ENCODE measurements at regions not wholly inside any gene's neighbourhood (a gene's known extent, or its start where the extent isn't known, plus 50 kb on each side); places are given as distances from the start of the nearest gene placed in this dataset.

DNA sequence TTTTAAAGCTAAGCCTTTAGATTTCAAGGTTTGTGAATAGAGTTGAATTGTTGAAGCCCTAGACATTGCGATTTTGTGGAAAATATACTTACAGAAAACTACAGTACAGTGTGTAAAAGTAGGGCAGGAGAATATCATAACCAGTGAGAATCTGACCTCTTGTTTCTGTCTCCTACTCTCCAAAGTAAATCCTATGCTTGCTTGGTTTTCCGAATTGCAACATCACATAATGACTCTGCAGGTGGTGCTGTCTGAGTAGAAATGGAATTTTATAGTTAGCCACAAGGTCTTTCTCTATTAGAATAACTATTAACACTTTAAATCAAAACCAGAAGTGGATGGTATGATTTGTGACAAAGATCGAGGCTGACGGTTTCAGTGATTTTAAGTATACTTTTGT, 505.6 kb downstream of the RAPGEF2 start:
- no TSS peak for BruUV-seq (replicated peaks)
- no peak for TF ChIP-seq RCOR1 (conservative IDR thresholded peaks at IDR 0.05; ENCODE audit: low read depth, low read length)
- no peak for TF ChIP-seq ZZZ3 (IDR thresholded peaks at IDR 0.05; ENCODE audit: control insufficient read depth, insufficient read length, low read depth)
- TF ChIP-seq HCFC1 (IDR thresholded peaks at IDR 0.05; ENCODE audit: low read length) = no peak
- TF ChIP-seq RB1 (IDR thresholded peaks at IDR 0.05; ENCODE audit: borderline replicate concordance) = no peak
- TF ChIP-seq JUNB (IDR thresholded peaks at IDR 0.05) = no peak
- TF ChIP-seq POLR2AphosphoS2 (IDR thresholded peaks at IDR 0.05; ENCODE audit: low read depth, low read length) = no peak
- TF ChIP-seq POLR2A (IDR thresholded peaks at IDR 0.05; ENCODE audit: low read depth, low read length) = no peak
- TF ChIP-seq EP300 (IDR thresholded peaks at IDR 0.05; ENCODE audit: borderline replicate concordance in 1 of 2, control insufficient read depth in 1 of 2, low read depth in 2 of 2, low read length in 2 of 2) = no peak
- RAD21 ChIA-PET (ENCODE audit: unreplicated experiment) = no interaction called here
- Histone ChIP-seq H3K9me3 (replicated peaks; ENCODE audit: control insufficient read depth, insufficient read depth, low read length) (no peaks in the 10 kb centered on the region), H4K20me1 (ENCODE audit: control insufficient read depth, insufficient read depth) (no peaks in the 10 kb centered on the region), H3K4me3 (no peak overlapping the region), H3K27me3 (replicated peaks in 1 of 2; ENCODE audit: control insufficient read depth in 2 of 2, insufficient read depth in 2 of 2, low read length in 1 of 2) (no peaks in the 10 kb centered on the region), H3K4me2 (ENCODE audit: control insufficient read depth, insufficient read depth) (no peak overlapping the region), H3K36me3 (ENCODE audit: control insufficient read depth in 2 of 2, insufficient read depth in 2 of 2, low read length in 1 of 2) (no peaks in the 10 kb centered on the region), H3K9ac (ENCODE audit: control insufficient read depth, insufficient read depth, low read length) (no peak overlapping the region), H3K27ac (ENCODE audit: control insufficient read depth, insufficient read depth) (no peak overlapping the region), H2AFZ (ENCODE audit: control insufficient read depth, low read depth, low read length) (no peak overlapping the region), H3K4me1 (ENCODE audit: control insufficient read depth, insufficient read depth, low read length) (no peaks in the 10 kb centered on the region), H3K79me2 (ENCODE audit: control insufficient read depth, insufficient read depth, low read length) (no peaks in the 10 kb centered on the region)
- POLR2A ChIA-PET = no interaction called here
- CTCF ChIA-PET = no interaction called here
- ATAC-seq = no peak
- 3% methylated on average over 4 of the region's 4 CpGs for WGBS (ENCODE audit: insufficient coverage, insufficient replicate concordance, low lambda C conversion rate, missing lambda C conversion rate)
- no peak for DNase-seq (ENCODE audit: low read depth, low spot score)
- in situ Hi-C loops (cut with MboI) = no loop called here
- intact Hi-C loops (cut with micrococcal nuclease; ENCODE audit: unreplicated experiment) = no loop called here
- FAIRE-seq = no peak
- SMC1A ChIA-PET (ENCODE audit: uncharacterized antibody, unreplicated experiment) = no interaction called here

DNA sequence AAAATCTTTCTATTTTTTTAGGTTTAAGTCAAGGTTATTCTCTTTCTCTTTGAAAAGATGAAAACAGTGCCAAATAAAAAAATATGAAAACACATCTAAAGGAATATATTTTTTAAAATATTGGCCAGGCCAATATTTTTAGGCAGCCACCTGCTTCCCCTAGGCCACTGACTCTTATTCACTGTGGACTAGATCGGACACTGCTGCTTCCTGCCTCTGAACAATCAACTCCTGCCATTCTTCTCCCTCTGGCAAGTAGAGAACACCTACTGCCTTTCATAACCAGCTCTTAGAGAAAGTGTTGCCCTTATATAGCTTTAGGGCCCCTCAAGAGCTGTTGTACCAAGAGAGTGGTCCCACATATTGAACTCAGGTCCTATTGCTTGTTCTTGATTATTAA, 529.2 kb downstream of the RAPGEF2 start:
- Histone ChIP-seq H3K4me1 (ENCODE audit: control insufficient read depth, insufficient read depth, low read length) (no peaks in the 10 kb centered on the region), H3K4me2 (ENCODE audit: control insufficient read depth, insufficient read depth) (no peak overlapping the region), H3K9me3 (replicated peaks; ENCODE audit: control insufficient read depth, insufficient read depth, low read length) (no peaks in the 10 kb centered on the region), H3K36me3 (ENCODE audit: control insufficient read depth in 2 of 2, insufficient read depth in 2 of 2, low read length in 1 of 2) (no peaks in the 10 kb centered on the region), H3K27ac (ENCODE audit: control insufficient read depth, insufficient read depth) (no peak overlapping the region), H3K79me2 (ENCODE audit: control insufficient read depth, insufficient read depth, low read length) (no peaks in the 10 kb centered on the region), H3K4me3 (no peak overlapping the region), H2AFZ (ENCODE audit: control insufficient read depth, low read depth, low read length) (no peak overlapping the region), H3K9ac (ENCODE audit: control insufficient read depth, insufficient read depth, low read length) (no peak overlapping the region), H4K20me1 (ENCODE audit: control insufficient read depth, insufficient read depth) (no peaks in the 10 kb centered on the region), H3K27me3 (replicated peaks in 1 of 2; ENCODE audit: control insufficient read depth in 2 of 2, insufficient read depth in 2 of 2, low read length in 1 of 2) (no peaks in the 10 kb centered on the region)
- no peak for ATAC-seq
- no peak for DNase-seq (ENCODE audit: low read depth, low spot score)
- SMC1A ChIA-PET (ENCODE audit: uncharacterized antibody, unreplicated experiment) = no interaction called here
- intact Hi-C loops (cut with micrococcal nuclease; ENCODE audit: unreplicated experiment) (no loop called here), in situ Hi-C loops (cut with MboI) (no loop called here)
- RAD21 ChIA-PET (ENCODE audit: unreplicated experiment) = no interaction called here
- no TSS peak for BruUV-seq (replicated peaks)
- no peak for FAIRE-seq
- CTCF ChIA-PET = no interaction called here
- 0% methylated on average over 1 of the region's 1 CpG for WGBS (ENCODE audit: insufficient coverage, insufficient replicate concordance, low lambda C conversion rate, missing lambda C conversion rate)
- POLR2A ChIA-PET = no interaction called here
- TF ChIP-seq HDGF (IDR thresholded peaks at IDR 0.05) (no peak), CBX3 (IDR thresholded peaks at IDR 0.05; ENCODE audit: borderline replicate concordance, low read depth) (no peak), EP300 (IDR thresholded peaks at IDR 0.05; ENCODE audit: borderline replicate concordance in 1 of 2, control insufficient read depth in 1 of 2, low read depth in 2 of 2, low read length in 2 of 2) (no peak)
- TF ChIP-seq, protein P1, sequence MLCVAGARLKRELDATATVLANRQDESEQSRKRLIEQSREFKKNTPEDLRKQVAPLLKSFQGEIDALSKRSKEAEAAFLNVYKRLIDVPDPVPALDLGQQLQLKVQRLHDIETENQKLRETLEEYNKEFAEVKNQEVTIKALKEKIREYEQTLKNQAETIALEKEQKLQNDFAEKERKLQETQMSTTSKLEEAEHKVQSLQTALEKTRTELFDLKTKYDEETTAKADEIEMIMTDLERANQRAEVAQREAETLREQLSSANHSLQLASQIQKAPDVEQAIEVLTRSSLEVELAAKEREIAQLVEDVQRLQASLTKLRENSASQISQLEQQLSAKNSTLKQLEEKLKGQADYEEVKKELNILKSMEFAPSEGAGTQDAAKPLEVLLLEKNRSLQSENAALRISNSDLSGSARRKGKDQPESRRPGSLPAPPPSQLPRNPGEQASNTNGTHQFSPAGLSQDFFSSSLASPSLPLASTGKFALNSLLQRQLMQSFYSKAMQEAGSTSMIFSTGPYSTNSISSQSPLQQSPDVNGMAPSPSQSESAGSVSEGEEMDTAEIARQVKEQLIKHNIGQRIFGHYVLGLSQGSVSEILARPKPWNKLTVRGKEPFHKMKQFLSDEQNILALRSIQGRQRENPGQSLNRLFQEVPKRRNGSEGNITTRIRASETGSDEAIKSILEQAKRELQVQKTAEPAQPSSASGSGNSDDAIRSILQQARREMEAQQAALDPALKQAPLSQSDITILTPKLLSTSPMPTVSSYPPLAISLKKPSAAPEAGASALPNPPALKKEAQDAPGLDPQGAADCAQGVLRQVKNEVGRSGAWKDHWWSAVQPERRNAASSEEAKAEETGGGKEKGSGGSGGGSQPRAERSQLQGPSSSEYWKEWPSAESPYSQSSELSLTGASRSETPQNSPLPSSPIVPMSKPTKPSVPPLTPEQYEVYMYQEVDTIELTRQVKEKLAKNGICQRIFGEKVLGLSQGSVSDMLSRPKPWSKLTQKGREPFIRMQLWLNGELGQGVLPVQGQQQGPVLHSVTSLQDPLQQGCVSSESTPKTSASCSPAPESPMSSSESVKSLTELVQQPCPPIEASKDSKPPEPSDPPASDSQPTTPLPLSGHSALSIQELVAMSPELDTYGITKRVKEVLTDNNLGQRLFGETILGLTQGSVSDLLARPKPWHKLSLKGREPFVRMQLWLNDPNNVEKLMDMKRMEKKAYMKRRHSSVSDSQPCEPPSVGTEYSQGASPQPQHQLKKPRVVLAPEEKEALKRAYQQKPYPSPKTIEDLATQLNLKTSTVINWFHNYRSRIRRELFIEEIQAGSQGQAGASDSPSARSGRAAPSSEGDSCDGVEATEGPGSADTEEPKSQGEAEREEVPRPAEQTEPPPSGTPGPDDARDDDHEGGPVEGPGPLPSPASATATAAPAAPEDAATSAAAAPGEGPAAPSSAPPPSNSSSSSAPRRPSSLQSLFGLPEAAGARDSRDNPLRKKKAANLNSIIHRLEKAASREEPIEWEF (IDR thresholded peaks at IDR 0.05; ENCODE audit: insufficient replicate concordance, low read depth, low read length) = no peak
- TF ChIP-seq, protein P2, sequence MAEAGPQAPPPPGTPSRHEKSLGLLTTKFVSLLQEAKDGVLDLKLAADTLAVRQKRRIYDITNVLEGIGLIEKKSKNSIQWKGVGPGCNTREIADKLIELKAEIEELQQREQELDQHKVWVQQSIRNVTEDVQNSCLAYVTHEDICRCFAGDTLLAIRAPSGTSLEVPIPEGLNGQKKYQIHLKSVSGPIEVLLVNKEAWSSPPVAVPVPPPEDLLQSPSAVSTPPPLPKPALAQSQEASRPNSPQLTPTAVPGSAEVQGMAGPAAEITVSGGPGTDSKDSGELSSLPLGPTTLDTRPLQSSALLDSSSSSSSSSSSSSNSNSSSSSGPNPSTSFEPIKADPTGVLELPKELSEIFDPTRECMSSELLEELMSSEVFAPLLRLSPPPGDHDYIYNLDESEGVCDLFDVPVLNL (IDR thresholded peaks at IDR 0.05; ENCODE audit: low read depth, low read length) = no peak
- TF ChIP-seq, protein P3, sequence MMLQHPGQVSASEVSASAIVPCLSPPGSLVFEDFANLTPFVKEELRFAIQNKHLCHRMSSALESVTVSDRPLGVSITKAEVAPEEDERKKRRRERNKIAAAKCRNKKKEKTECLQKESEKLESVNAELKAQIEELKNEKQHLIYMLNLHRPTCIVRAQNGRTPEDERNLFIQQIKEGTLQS (IDR thresholded peaks at IDR 0.05; ENCODE audit: borderline replicate concordance, extremely low read depth, low read depth, low read length) = no peak
